Astrocyte (in vitro differentiated cells and primary cell): ENCODE measurements at regions not wholly inside any gene's neighbourhood (a gene's known extent, or its start where the extent isn't known, plus 50 kb on each side); places are given as distances from the start of the nearest gene placed in this dataset.
A peak's percentile ranks its signal among the peaks of the same experiment; 100 is the strongest.

Source experiments
- DNase-seq: peaks from one replicate; pipeline ENCODE4 v3.0.0-alpha.2; 2010; ENCODE audit warnings: low read depth
- FAIRE-seq: peaks from 2 replicates; lab custom pipeline; 2011; peaks lifted over from hg19 to GRCh38; lab: Jason Lieb, UNC
- H2AFZ ChIP-seq: 2 replicates; pipeline ENCODE4 v1.6.0; 2012; ENCODE audit warnings: low read depth, low read length, inconsistent platforms
- H3K27ac ChIP-seq: 2 replicates; pipeline ENCODE4 v1.5.1; 2011; ENCODE audit warnings: low read depth, low read length, inconsistent platforms
- H3K27me3 ChIP-seq: 2 replicates; pipeline ENCODE4 v1.6.0; 2011; ENCODE audit warnings: low read length, inconsistent platforms; ENCODE audit not compliant: insufficient read depth
- H3K36me3 ChIP-seq: 2 replicates; pipeline ENCODE4 v1.5.1; 2011; ENCODE audit warnings: low read length, inconsistent platforms; ENCODE audit not compliant: insufficient read depth
- H3K4me1 ChIP-seq: 2 replicates; pipeline ENCODE4 v1.5.1; 2011; ENCODE audit warnings: low read length, inconsistent platforms; ENCODE audit not compliant: insufficient read depth
- H3K4me2 ChIP-seq: 2 replicates; pipeline ENCODE4 v1.6.0; 2012; ENCODE audit warnings: low read length, inconsistent platforms
- H3K4me3 ChIP-seq: 2 replicates; pipeline ENCODE4 v1.5.1; 2011; ENCODE audit warnings: low read depth, mild to moderate bottlenecking, low read length, inconsistent platforms; ENCODE audit not compliant: insufficient read depth
- H3K79me2 ChIP-seq: 2 replicates; pipeline ENCODE4 v1.6.0; 2012; ENCODE audit warnings: mild to moderate bottlenecking, low read length, inconsistent platforms; ENCODE audit not compliant: insufficient read depth
- H3K9ac ChIP-seq: 2 replicates; pipeline ENCODE4 v1.6.0; 2012; ENCODE audit warnings: mild to moderate bottlenecking, low read length, inconsistent platforms
- H3K9me3 ChIP-seq: 2 replicates; pipeline ENCODE4 v1.5.1; 2012; ENCODE audit warnings: low read depth, mild to moderate bottlenecking, low read length, inconsistent platforms; ENCODE audit not compliant: insufficient read depth
- H4K20me1 ChIP-seq: 2 replicates; pipeline ENCODE4 v1.6.0; 2012; ENCODE audit warnings: low read length, inconsistent platforms; ENCODE audit not compliant: insufficient read depth
- H3K27ac Mint-ChIP-seq: one replicate; pipeline ENCODE4 v1.8.0; 2021; ENCODE audit warnings: mild to moderate bottlenecking, mixed read lengths; ENCODE audit not compliant: unreplicated experiment
- H3K27me3 Mint-ChIP-seq: one replicate; pipeline ENCODE4 v1.8.0; 2021; ENCODE audit warnings: low read depth, mixed read lengths; ENCODE audit not compliant: unreplicated experiment
- H3K36me3 Mint-ChIP-seq: one replicate; pipeline ENCODE4 v1.8.0; 2021; ENCODE audit warnings: low read depth, mixed read lengths; ENCODE audit not compliant: unreplicated experiment
- H3K4me1 Mint-ChIP-seq: one replicate; pipeline ENCODE4 v1.8.0; 2021; ENCODE audit warnings: low read depth, mixed read lengths; ENCODE audit not compliant: unreplicated experiment
- H3K4me3 Mint-ChIP-seq: one replicate; pipeline ENCODE4 v1.8.0; 2021; ENCODE audit warnings: mild to moderate bottlenecking, moderate library complexity, mixed read lengths; ENCODE audit not compliant: unreplicated experiment
- H3K9me3 Mint-ChIP-seq: one replicate; pipeline ENCODE4 v1.8.0; 2021; ENCODE audit warnings: mild to moderate bottlenecking, mixed read lengths; ENCODE audit not compliant: unreplicated experiment
- CTCF ChIP-seq: IDR thresholded peaks from 2 replicates; pipeline ENCODE4 v1.5.1; 2011; ENCODE audit warnings: low read depth, mild to moderate bottlenecking, inconsistent platforms, low read length, moderate library complexity; ENCODE audit not compliant: insufficient read depth
- EZH2 ChIP-seq: IDR thresholded peaks from 2 replicates; pipeline ENCODE4 v1.6.1; 2012; ENCODE audit warnings: mild to moderate bottlenecking, low read length, inconsistent platforms; ENCODE audit not compliant: insufficient read depth

DNA sequence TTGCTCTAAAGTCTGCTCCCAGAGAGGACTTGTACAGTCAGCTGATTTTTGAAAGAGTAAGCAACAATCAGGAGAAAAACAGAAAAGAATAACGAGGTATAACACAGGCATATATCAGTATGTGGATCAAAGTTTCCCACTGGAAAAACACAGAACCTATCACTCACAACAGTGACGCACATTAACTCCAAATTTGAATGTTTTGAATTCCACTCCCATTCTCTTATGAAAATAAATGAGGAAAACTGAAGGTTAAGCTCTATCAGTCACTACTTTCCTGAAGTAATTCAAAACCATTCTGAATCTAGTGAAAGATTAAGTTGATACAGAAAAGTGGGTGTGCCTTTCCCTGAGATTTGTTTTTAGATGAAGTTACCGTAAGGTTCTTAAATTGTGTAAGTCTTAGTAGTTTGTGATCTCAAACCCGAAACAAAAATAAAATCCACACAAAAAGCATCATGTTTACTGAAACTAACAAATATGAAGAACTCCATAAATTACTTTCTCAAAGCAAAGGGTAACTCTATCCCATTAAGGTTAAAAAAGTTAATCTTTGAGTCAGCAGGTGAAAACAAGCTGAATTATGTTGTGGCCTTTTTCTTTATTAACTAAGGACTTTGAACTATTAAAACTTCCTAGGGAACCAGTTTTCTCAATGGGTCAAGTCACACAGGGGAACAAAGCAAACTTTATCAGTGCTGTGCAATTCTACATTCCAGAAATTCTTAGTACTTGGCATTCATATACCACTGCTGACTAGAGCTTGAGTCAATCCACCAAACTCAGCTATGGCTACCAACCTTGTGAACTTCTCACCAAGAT lies 115.7 kb downstream of the OGFRL1 start:
- peak overlapping the region; percentile 80 for H3K4me2 ChIP-seq
- peaks cover 58% of the 10 kb centered on the region for H3K79me2 ChIP-seq
- Mint-ChIP-seq H3K36me3 (peaks cover 7% of the 10 kb centered on the region), H3K4me1 (peaks cover 62% of the 10 kb centered on the region), H3K27ac (peak overlapping the region; percentile 96), H3K9me3 (no peaks in the 10 kb centered on the region), H3K27me3 (no peaks in the 10 kb centered on the region), H3K4me3 (peak overlapping the region; percentile 16)
- H3K27me3 ChIP-seq, result no peaks in the 10 kb centered on the region
- H3K27ac ChIP-seq, result peak overlapping the region; percentile 98
- peak overlapping the region; percentile 43 for H3K4me3 ChIP-seq
- H3K4me1 ChIP-seq, result peaks cover 48% of the 10 kb centered on the region
- no peaks in the 10 kb centered on the region for H3K9me3 ChIP-seq
- FAIRE-seq (peak; percentile 99), DNase-seq (peak; percentile 88)
- no peaks in the 10 kb centered on the region for H4K20me1 ChIP-seq
- H3K36me3 ChIP-seq, result peaks cover 6% of the 10 kb centered on the region
- H3K9ac ChIP-seq, result peak overlapping the region; percentile 84
- no peak for TF ChIP-seq CTCF
- no peak for TF ChIP-seq EZH2
- no peak overlapping the region for H2AFZ ChIP-seq

GRCh38 chr6:71404967-71405278 lies 116.3 kb downstream of the OGFRL1 start:
- Histone ChIP-seq H3K9me3 (no peaks in the 10 kb centered on the region), H3K27ac (peak overlapping the region; percentile 98), H3K4me2 (peak overlapping the region; percentile 80), H3K4me1 (peaks cover 51% of the 10 kb centered on the region), H3K36me3 (peaks cover 6% of the 10 kb centered on the region), H4K20me1 (no peaks in the 10 kb centered on the region), H3K79me2 (peaks cover 55% of the 10 kb centered on the region), H3K9ac (peak overlapping the region; percentile 84), H3K4me3 (peak overlapping the region; percentile 40), H3K27me3 (no peaks in the 10 kb centered on the region), H2AFZ (no peak overlapping the region)
- DNase-seq (no peak), FAIRE-seq (no peak)
- Mint-ChIP-seq H3K27me3 (no peaks in the 10 kb centered on the region), H3K36me3 (peaks cover 9% of the 10 kb centered on the region), H3K4me3 (no peak overlapping the region), H3K27ac (peak overlapping the region; percentile 96), H3K4me1 (peaks cover 64% of the 10 kb centered on the region), H3K9me3 (no peaks in the 10 kb centered on the region)
- TF ChIP-seq EZH2, result no peak
- TF ChIP-seq CTCF, result no peak

DNA sequence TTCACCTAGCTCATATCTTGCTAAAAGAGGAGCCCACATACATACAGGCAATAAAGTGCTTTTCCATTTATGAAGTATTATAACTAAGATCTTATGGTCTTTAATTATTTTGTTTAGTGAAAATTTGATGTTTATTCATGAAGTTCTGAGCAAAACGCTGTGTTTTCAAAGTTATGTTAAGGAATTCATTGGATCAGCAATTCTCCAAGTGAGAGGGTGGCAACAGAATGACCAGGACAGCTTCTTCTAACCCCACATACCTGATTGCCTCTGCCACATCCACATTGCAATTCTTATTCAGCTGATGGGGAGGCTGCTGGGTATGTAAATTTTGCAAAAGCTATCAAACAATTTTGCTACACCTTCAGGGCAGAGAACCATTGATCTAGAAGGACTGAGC lies 116.8 kb downstream of the OGFRL1 start:
- Histone ChIP-seq H3K79me2 (peaks cover 51% of the 10 kb centered on the region), H3K4me1 (peaks cover 56% of the 10 kb centered on the region), H4K20me1 (no peaks in the 10 kb centered on the region), H3K27me3 (no peaks in the 10 kb centered on the region), H3K4me3 (no peak overlapping the region), H3K27ac (peak overlapping the region; percentile 98), H3K4me2 (peak overlapping the region; percentile 80), H3K9ac (peak overlapping the region; percentile 84), H3K36me3 (peaks cover 6% of the 10 kb centered on the region), H3K9me3 (no peaks in the 10 kb centered on the region), H2AFZ (no peak overlapping the region)
- TF ChIP-seq CTCF (no peak), EZH2 (no peak)
- DNase-seq (no peak), FAIRE-seq (no peak)
- Mint-ChIP-seq H3K4me3 (no peak overlapping the region), H3K9me3 (no peaks in the 10 kb centered on the region), H3K4me1 (peaks cover 68% of the 10 kb centered on the region), H3K27ac (peak overlapping the region; percentile 96), H3K36me3 (peaks cover 11% of the 10 kb centered on the region), H3K27me3 (no peaks in the 10 kb centered on the region)
